OCI-LY3 (cell line): ENCODE measurements at regions not wholly inside any gene's neighbourhood (a gene's known extent, or its start where the extent isn't known, plus 50 kb on each side); places are given as distances from the start of the nearest gene placed in this dataset.
A peak's percentile ranks its signal among the peaks of the same experiment; 100 is the strongest.

Experiments
- CTCF ChIP-seq: fragments of 200-600, 300-600 bp; sonication (generic); IDR thresholded peaks from 2 replicates; pipeline ENCODE4 v1.5.1; 2014; ENCODE audit warnings: antibody characterized with exemption, low read length, low read depth
- EZH2phosphoT487 ChIP-seq: fragments of 200-600 bp; shearing (Covaris generic); IDR thresholded peaks from 2 replicates; pipeline ENCODE4 v1.6.1; 2018; ENCODE audit warnings: antibody characterized with exemption, mixed run types, low read depth

- peak; percentile 43 for TF ChIP-seq CTCF
- TF ChIP-seq EZH2phosphoT487 = no peak
Measured at GRCh38 chr1:88549536-88549935, 134.5 kb upstream of the PKN2 start.
